ENCODE measurements at regions not wholly inside any gene's neighbourhood (a gene's known extent, or its start where the extent isn't known, plus 50 kb on each side); places are given as distances from the start of the nearest gene placed in this dataset.
"Not testable (repeated sequence)": the region's sequence is repeated elsewhere in the genome, so short reads cannot be mapped to it uniquely, and the experiment has no call there.

DNA sequence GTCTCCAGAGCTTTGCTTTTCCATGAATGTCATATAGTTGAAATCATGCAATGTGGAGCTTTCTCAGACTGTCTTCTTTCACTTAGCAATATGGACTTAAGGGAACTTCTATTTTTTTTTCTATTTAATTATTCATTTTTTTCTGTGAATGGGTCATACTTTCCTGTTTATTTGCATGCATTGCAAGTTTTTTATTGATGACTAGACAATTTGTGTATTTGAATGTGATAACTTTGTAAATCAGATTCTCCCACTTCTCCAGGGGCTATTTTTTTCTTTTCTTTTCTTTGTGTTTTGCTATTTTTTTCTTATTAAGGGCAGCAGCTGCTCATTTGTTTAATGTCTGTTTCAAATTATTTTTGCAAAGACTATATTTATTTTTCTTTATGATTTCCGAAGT lies 1019.8 kb upstream of the ATXN7L3B start:
- no peak for DNase-seq (ENCODE audit: low spot score)

DNA sequence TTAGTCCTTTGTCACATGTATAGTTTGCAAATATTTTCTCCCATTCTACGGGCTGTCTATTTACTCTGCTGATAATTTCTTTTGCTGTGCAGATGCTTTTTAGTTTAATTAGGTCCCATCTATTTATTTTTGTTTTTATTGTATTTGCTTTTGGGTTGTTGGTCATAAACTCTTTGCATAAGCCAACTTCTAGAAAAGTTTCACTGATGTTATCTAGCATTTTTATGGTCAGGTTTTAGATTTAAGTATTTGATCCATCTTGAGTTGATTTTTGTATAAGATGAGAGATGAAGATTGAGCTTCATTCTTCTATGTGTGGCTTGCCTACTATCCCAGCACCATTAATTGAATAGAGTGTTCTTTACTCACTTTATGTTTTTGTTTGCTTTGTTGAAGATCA lies 1008.4 kb upstream of the ATXN7L3B start:
- DNase-seq (ENCODE audit: low spot score) = no peak

DNA sequence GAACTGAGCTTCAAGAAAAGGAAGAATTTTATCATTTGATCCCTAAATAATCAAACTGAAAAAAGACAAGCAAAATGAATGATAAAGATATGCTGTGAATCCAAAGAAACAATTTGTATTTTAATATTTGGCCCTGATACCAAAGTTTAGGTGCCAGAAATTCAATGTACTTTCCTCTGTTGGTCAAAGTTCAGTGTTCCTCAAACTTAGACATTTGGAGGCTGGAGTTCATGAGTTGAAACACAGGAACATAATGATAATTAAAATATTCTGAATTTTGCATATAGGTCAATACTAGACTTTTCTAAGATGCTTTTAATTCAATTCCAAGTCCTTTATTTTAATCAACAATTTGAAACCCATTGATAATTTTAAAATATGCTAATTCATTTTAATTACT lies 1007.7 kb upstream of the ATXN7L3B start:
- DNase-seq (ENCODE audit: low spot score) = no peak

DNA sequence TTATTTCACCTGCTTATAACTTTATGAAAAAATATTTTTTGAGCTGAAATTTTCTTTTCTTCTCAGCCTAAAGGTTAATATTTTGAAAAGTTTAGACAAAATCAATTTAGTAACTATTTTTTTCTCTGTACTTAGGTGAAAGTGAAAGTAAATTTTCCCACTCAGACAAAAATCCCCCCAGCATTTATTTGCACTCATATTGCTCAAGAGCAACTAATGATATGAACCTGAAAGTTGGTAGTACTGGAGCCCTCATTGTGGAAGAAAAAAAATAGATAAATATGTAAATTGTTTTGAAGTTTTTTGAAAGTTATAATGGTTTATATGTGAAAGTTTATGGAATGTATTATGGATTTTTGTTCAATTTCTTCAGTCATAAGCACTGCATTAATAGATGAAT lies 1005.9 kb upstream of the ATXN7L3B start:
- no peak for DNase-seq (ENCODE audit: low spot score)

DNA sequence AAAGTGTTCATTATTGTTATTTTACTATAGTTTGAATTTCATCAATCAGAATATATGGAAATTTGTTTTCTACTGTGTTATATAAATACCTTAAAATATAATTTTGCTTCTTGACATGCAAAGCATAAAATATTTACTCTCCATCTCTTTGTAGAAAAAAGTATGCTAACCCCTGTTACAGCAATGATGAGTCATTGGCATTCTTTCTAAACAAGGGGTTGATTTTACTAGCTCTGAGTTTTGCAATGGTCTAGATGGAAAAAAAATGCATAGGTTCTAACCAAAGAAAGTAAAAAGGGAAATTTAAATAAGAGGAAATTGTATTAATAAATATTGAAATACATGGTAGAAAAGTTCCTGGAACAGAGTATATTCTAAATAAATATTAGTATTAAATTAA lies 990.2 kb upstream of the ATXN7L3B start:
- DNase-seq (ENCODE audit: low spot score) = no peak

DNA sequence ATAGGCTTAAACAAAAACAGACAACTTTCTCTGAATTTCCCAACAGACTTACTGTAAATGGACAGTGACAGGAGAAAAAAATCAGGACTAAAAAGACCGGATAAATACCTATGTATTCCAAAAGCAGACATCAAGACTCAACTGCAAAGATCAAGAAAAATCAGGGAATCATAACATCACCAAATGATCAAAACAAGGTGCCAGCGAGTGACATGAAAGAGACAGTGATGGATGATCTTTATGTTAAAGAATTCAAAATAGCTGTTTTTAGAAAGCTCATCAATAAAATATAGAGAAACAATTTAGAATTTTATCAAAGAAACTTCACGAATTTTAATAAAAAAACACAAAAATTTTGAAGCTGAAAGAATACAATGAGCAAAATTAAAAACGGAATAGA lies 952.5 kb upstream of the ATXN7L3B start:
- no peak for DNase-seq (ENCODE audit: low spot score)

DNA sequence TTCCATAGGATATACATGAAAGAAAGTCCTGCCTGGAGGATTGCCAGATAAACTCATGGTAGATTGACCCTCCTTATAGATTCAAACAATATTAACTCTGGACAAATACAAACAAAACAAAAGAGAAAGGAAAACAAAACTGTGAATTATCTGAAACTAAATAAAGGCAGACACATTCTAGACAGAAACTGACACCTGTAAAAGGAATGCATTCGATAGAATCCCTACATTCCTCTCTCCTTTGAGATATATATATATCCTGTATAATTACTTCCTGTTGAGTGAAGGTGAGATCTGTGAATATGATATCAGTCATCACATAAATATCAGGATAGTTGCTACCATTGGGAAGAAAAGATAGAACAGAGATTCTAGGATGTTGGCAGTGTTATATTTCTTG lies 948.4 kb upstream of the ATXN7L3B start:
- DNase-seq (ENCODE audit: low spot score) = no peak

DNA sequence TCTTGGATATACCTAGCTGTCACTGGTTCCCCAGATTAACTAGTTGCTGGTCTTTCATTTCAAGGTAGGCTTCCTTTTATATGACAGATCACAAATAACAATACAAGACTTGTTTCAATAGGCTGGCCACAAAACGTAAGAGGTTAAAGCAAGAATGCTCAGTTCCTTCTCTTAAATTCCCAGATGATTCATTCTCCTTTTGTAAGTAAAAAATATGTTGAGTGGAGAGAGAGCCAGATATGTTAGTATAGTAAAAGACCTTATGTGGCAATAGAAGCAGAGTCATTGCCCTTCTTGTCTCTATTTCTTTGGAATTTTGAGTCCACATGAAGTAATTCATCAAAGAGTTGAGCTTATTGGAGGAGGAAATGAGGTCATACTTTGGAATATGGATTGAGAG lies 939.0 kb upstream of the ATXN7L3B start:
- no peak for DNase-seq (ENCODE audit: low spot score)

DNA sequence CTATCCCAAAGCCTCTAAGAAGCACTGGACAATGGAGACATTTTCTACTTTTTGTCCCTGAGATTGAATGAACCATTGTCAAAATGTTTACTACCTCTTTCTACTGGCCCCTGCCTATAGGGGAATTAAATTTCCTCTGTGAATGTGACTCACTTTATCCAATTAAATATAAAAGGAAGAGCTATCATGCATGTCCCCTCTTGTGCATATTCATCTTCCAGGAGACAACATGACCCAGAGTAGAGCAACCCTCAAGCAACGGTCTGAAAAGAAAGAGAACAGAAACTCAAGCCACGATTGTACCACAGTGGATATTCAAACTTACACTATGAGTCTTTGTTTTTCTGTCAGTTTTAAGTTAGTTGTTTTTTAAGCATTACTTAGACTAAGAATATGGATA lies 938.4 kb upstream of the ATXN7L3B start:
- no peak for DNase-seq (ENCODE audit: low spot score)

DNA sequence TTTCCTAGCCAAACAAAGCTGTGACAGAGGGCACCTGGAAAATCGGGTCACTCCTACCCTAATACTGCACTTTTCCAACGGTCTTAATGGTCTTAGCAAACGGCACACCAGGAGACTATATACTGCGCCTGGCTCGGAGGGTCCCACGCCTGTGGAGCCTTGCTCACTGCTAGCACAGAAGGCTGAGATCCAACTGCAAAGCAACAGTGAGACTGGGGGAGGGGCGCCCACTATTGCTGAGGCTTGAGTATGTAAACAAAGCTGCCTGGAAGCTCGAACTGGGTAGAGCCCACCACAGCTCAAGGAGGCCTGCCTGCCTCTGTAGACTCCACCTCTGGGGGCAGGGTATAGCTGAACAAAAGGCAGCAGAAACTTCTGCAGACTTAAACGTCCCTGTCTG lies 931.7 kb upstream of the ATXN7L3B start:
- not testable (repeated sequence) for DNase-seq (ENCODE audit: low spot score)

DNA sequence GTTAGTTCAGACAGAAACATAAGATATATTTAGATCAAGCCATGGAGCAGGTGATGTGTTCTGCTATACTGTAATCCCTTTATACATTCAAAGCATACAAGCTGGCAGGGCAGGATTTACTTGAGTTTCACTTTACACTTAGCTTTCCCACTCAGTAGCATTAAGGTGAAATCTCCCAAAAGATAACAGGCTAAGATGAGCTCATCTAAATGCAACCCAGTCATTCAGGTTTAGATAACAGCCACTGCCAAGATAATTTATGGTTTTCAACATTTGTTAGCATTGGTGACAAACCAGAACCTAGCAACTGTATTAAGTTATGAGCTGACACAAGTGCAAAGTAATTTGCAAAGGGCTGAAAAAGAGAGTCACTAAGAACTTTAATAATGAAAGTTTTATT lies 925.1 kb upstream of the ATXN7L3B start:
- DNase-seq (ENCODE audit: low spot score) = no peak

DNA sequence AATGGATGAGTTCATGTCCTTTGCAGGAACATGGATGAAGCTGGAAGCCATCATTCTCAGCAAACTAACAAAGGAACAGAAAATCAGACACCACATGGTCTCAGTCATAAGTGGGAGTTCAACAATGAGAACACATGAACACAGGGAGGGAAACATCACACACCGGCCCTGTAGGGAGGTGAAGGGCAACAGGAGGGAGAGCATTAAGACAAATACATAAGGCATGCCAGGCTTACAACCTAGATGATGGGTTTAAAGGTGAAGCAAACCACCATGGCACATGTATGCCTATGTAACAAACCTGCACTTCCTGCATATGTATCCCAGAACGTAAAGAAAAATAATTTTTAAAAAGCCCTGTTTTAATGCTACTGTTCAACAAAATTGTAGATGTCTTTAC lies 914.2 kb upstream of the ATXN7L3B start:
- no peak for DNase-seq (ENCODE audit: low spot score)

DNA sequence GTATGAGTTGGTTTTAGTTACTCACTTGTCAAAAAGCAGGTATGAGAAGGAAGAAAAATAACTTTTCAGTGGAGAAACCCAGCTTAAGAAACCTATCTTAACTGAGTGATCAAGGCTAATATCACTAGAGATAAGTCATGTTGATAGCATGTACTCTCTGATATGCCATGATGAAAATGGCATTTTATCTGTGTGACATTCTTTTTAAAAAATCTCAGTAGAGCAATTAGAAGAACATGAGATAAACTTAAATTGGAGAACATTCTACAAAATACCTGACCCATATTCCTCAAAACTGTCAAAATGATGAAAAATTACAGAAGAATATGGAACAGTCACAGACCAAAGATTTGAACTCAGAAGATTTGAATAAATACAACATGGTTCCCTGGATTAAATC lies 912.4 kb upstream of the ATXN7L3B start:
- DNase-seq (ENCODE audit: low spot score) = no peak

DNA sequence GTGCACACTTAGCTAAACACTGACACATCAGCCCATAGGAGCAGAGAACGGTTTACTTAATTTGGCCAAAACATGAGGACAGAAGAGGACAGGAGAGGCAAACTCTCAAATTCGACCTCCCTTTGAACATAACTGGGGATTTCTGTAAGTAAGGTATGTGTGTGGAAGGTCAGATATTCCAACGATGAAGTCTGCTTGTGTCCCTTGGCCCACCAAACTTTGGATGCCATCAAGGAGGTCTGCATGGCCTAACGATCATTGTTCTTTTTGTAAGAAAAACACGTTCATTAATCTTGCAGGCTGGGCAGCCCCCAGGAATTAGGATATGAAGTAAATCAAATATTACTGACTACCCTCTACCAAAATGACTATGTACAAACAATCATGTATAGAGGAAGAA lies 908.5 kb upstream of the ATXN7L3B start:
- DNase-seq (ENCODE audit: low spot score) = no peak

DNA sequence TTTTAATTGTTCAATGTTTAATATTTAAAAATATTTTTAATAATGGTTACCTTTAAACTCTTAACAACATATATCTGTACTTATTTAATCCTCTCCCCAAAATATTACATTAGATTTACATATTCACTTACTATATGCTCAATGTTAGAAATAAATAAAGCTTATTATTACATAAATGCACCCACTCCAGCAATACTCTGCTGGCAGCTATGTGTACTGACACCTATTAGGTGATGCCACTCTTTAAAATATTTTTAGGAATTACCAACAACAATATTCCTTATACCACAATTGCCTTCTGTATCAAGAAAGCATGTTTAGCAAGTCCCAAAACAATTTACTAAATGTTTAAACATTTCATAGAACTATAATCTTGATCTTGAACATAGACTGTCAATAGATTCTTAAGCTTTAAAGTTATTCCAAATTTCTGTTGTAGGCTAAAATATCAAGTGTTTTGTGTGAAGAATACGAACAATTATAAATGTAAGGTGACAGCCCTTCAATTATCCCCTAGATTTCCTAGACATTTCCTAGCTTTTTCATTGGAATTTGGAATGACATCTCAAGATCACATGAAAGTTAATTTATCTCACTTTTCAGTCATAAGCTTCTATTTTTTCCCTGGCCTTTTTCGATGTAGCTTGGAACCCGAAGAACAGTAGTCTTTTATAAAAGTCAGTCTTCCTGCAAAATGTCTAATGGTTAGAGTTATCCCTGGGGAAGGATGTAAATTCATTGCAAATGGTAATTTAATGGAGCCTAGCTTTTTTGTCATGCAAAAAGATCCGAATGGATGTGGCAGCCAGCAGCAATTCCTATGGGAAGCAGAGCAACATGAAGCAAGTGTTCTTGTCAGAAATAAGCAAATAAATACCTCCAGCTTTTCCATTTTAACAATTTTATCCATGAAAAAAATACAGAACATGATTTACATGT lies 907.5 kb upstream of the ATXN7L3B start:
- DNase-seq (ENCODE audit: low spot score) = no peak

DNA sequence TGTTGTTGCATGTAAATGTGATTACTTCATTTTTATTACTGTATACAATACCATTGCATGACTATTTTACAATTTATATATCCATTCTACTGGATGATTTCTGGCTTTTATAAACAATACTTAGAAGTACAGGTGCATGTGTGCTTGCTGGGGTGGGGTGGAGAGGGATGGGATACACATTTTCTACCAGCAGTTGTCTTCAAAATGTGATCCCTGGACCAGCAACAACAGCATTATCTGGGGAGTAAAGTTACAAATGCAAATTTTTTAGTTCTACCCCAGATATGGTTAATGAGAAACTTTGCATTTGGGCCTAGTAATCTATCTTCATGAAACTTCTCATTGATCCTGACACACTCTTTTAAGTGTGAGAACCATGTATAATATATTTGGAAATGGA lies 905.4 kb upstream of the ATXN7L3B start:
- no peak for DNase-seq (ENCODE audit: low spot score)

DNA sequence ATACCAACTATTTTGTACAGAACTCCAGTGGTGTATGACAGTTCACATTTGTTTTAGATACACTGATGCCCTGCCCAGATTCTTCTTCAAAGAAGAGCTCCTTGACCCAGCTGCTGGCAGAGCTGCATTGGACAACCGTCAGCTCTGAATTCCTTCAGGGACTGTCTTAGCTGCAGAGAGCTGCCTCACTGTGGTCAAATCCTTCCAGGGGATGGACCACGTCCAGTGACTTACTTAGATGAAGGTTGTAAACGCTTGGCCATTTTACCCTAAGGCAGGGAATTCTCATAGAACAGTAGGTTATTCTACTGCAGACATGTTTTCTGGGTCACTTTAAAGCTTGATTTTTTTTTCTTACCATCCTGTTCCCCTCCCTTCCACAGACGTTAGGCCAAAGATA lies 905.0 kb upstream of the ATXN7L3B start:
- no peak for DNase-seq (ENCODE audit: low spot score)

DNA sequence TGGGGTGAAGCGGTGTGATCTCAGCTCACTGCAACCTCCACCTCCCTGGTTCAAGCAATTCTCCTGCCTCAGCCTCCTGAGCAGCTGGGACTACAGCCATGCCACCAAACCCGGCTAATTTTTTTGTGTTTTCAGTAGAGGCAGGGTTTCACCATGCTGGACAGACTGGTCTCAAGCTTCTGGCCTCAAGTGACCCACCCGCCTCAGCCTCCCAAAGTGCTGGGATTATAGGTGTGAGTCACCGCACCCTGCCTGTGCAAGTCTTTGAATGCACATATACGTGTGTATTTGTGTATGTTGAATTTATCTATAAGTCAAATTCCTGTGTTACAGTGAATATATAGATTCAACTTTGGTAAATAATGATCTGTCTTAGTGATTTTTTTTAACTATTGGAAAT lies 898.2 kb upstream of the ATXN7L3B start:
- not testable (repeated sequence) for DNase-seq (ENCODE audit: low spot score)

DNA sequence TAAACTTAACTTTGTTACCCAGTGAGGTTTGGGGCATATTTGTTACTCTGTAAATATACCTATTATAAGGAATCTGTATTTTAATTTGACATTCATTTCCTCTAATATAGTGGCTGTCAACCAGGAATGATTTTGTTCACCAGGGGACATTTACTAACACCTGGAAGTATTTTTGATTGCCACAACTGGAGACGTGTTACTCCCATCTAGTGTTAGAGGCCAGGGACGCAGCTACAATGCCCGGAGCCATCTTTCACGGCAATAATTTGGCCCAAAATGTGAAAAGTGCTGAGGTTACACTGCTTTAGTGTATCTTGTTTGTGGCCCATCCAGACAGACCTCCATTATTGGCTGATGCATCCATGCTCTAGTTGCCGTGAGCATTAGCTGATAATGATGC lies 881.3 kb upstream of the ATXN7L3B start:
- DNase-seq (ENCODE audit: low spot score) = no peak

DNA sequence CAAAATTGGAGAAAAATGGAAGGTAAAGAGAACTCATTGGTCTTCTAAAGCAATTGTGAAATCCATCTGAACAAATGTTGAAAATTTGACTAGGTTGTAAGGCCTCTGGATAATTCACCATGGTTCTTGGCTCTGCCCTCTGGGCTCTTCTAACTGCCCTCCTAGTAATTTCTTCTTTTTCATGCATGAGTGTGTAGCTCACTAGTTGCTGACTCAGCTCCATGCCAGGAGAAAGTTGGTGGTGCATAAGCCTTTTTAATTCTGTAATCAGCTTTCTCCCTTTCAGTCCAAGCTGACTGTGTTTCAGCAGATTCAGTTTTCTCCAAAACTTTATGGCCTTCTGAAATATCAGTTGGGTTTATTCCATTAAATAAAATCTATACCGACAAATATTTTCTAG lies 877.8 kb upstream of the ATXN7L3B start:
- no peak for DNase-seq (ENCODE audit: low spot score)

DNA sequence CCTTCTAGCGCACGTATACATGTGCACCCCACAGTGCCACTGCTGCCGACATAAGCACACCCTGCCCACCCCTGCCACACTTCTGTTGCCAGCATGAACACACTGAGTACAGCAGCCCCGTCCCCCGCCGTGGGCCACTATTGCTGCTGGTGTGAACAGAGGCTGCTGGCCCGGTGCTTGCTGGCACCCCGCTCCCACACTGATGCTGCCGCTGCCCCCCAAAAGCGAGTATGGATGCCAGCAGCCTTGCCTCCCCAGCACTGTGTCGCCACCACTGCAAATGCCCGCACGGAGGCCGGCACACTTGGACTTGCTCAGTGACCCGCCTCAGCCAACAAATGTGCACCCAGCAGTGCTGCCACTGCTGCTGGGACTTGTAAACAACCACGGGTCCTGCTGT lies 872.4 kb upstream of the ATXN7L3B start:
- no peak for DNase-seq (ENCODE audit: low spot score)

DNA sequence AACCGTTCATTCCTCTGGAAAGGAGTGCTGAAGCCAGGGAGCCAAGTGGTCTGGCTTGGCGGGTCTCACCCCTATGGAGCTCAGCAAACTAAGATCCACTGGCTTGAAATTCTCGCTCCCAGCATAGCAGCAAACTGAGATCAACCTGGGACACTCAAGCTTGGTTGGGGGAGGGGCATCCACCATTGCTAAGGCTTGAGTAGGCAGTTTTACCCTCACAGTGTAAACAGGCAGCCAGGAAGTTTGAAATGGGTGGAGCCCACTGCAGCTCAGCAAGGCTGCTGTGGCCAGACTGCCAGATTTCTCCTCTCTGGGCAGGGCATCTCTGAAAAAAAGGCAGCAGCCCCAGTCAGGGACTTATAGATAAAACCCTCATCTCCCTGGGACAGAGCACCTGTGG lies 866.1 kb upstream of the ATXN7L3B start:
- DNase-seq (ENCODE audit: low spot score) = not testable (repeated sequence)

DNA sequence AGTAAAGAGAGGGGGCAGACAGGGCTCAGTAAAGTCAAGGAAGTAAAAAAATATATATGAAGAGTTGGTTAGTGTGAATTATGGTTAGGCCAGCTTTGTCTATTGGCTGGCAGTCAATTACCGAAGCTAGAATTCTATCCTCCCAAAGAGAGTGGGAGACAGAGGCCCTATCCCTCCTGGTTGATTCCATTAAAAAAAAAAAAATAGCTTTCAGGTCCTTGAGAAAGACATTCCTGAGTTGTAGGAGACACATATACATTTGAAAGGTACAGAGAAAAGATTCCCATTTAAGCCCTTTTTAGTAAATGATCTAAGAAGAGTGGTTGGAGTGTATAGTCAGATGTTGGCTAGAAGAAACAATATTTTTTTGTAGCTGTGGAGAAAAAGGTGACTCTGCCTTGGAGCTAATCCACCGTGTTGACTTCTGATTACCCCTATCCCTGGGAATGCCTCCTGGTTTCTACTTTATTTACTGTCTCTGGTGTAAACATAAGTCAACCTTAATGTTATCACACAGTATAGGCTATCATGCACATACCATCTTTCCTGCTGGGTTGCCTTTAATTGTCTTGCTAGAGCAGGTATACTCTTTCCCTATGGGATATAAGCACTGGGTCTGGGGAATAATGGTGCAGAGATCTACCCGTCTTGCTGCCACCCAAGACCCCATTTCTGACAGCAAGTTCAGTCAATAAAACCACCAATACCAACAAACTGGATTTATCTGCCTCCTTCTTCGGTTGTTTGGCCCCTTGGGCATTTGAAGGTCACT lies 859.9 kb upstream of the ATXN7L3B start:
- DNase-seq (ENCODE audit: low spot score) = no peak

All from hepatic stellate cell (primary cell).